Upper lobe of left lung (tissue), 4 donors: ENCODE measurements at regions not wholly inside any gene's neighbourhood (a gene's known extent, or its start where the extent isn't known, plus 50 kb on each side); places are given as distances from the start of the nearest gene placed in this dataset.

Experiments
- POLR2A ChIP-seq, 4 donors: fragments of 450-650 bp; IDR thresholded peaks; one replicate each; pipeline ENCODE4 v1.5.1; 2016 to 2017; ENCODE audit warnings: antibody characterized with exemption in 4 of 4, mild to moderate bottlenecking in 2 of 4
- TF ChIP-seq, protein P1 (sequence below), 6 experiments: fragments of 450-650 bp in 4 of 6; fragments of 200-600 bp in 2 of 6; sonication (generic) in 2 of 6; IDR thresholded peaks; one replicate each; pipeline ENCODE4 v1.5.1; 2016 to 2019; ENCODE audit warnings: antibody characterized with exemption in 6 of 6

DNA sequence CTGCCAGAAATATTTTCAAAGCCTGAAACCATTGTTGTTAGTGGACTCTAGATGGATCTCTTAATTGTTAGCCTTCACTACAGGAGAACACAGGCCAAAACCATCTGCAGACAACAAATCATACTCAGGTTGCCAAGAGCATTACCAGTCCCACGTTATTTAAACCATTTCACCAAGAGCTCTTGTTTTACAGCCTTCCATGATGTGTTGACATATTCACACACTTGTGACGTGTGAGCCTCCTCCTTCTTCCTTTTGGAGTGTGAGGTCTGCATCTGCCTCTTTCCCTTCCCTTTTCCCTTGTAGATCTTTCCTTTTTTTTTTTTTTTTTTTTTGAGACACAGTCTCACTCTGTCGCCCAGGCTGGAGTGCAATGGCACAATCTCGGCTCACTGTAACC, 279.0 kb downstream of the AUH start:
- TF ChIP-seq, protein P1, sequence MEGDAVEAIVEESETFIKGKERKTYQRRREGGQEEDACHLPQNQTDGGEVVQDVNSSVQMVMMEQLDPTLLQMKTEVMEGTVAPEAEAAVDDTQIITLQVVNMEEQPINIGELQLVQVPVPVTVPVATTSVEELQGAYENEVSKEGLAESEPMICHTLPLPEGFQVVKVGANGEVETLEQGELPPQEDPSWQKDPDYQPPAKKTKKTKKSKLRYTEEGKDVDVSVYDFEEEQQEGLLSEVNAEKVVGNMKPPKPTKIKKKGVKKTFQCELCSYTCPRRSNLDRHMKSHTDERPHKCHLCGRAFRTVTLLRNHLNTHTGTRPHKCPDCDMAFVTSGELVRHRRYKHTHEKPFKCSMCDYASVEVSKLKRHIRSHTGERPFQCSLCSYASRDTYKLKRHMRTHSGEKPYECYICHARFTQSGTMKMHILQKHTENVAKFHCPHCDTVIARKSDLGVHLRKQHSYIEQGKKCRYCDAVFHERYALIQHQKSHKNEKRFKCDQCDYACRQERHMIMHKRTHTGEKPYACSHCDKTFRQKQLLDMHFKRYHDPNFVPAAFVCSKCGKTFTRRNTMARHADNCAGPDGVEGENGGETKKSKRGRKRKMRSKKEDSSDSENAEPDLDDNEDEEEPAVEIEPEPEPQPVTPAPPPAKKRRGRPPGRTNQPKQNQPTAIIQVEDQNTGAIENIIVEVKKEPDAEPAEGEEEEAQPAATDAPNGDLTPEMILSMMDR (IDR thresholded peaks at IDR 0.05), result no peak
- TF ChIP-seq POLR2A (IDR thresholded peaks at IDR 0.05), result no peak
